Ovary (tissue), 3 donors: ENCODE measurements at regions not wholly inside any gene's neighbourhood (a gene's known extent, or its start where the extent isn't known, plus 50 kb on each side); places are given as distances from the start of the nearest gene placed in this dataset.

Experiments used
- CTCF ChIP-seq, 3 donors: fragments of 450-650 bp in 2 of 3; fragments of 200-600 bp in 1 of 3; IDR thresholded peaks; one replicate each; pipeline versions ENCODE4 v1.5.1 to v1.8.0; 2016 to 2022; ENCODE audit warnings: antibody characterized with exemption in 3 of 3, mild to moderate bottlenecking in 1 of 3
- EP300 ChIP-seq: sonication (generic); formaldehyde crosslinking; IDR thresholded peaks from one replicate; pipeline ENCODE4 v1.6.1; 2017; ENCODE audit warnings: antibody characterized with exemption
- POLR2A ChIP-seq: fragments of 450-650 bp; IDR thresholded peaks from one replicate; pipeline ENCODE4 v1.6.1; 2017; ENCODE audit warnings: antibody characterized with exemption, mild to moderate bottlenecking, moderate library complexity
- donor health status: DM: no; HTN: no; CAD: no.

- TF ChIP-seq CTCF (IDR thresholded peaks at IDR 0.05) (no peak), EP300 (no peak), POLR2A (no peak)
Measured at GRCh38 chr11:15704064-15704463, 589.3 kb downstream of the INSC start.
